ENCODE measurements at regions not wholly inside any gene's neighbourhood (a gene's known extent, or its start where the extent isn't known, plus 50 kb on each side); places are given as distances from the start of the nearest gene placed in this dataset.
"Not testable (repeated sequence)": the region's sequence is repeated elsewhere in the genome, so short reads cannot be mapped to it uniquely, and the experiment has no call there.

- DNase-seq (ENCODE audit: low read depth in 1 of 2, low spot score in 1 of 2); in situ Hi-C loops (cut with HindIII; ENCODE audit: low pct_unique_long_range_greater_than_20kb, low sequenced_read_pairs): not testable (repeated sequence)
Observed at GRCh38 chr1:146670832-146671566, 267.1 kb upstream of the NBPF12 start.

DNA sequence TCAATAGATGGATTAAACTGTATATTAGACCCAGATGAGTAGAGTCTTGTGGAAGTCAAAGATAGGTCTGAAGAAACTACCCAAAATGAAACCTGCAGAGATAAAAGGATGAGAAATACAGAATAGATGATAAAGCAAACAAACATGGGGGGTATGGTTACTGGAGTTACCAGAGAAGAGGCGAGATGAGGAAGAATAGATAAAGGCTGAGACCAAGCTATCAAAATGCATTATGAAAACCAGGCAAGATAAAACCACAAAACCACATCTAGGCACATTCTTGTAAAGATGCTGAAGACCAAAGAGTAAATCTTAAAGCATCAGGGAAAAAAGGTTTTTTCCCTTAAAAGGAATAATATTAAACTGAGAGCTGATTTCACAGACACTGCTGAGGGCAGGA is 271.8 kb upstream of the NBPF12 start:
- DNase-seq (ENCODE audit: low read depth in 1 of 2, low spot score in 1 of 2); in situ Hi-C loops (cut with HindIII; ENCODE audit: low pct_unique_long_range_greater_than_20kb, low sequenced_read_pairs): not testable (repeated sequence)

DNA sequence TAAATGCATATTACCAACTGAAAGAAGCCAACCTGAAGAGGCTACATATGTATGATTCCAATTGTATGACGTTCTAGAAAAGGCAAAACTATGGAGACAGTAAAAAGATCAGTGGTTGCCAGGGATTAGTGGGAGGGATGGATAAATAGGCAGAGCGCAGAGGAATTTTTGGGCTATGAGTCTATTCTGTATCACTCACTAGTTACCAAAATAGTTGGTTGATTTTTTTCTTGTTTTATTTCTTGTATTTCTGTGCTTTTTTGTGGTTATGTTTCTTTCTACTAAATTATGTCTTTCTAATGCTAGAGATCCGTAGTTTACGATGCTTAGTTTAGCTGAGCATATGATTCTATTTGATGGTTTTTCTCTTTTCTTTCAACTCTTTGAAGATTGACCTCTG is 277.9 kb upstream of the NBPF12 start:
- DNase-seq (ENCODE audit: low read depth in 1 of 2, low spot score in 1 of 2); in situ Hi-C loops (cut with HindIII; ENCODE audit: low pct_unique_long_range_greater_than_20kb, low sequenced_read_pairs): not testable (repeated sequence)

- in situ Hi-C loops (cut with HindIII; ENCODE audit: low pct_unique_long_range_greater_than_20kb, low sequenced_read_pairs); DNase-seq (ENCODE audit: low read depth in 1 of 2, low spot score in 1 of 2): not testable (repeated sequence)
Observed at GRCh38 chr1:146656356-146657060, 281.6 kb upstream of the NBPF12 start.

- DNase-seq (ENCODE audit: low read depth in 1 of 2, low spot score in 1 of 2); in situ Hi-C loops (cut with HindIII; ENCODE audit: low pct_unique_long_range_greater_than_20kb, low sequenced_read_pairs): not testable (repeated sequence)
Observed at GRCh38 chr1:146654763-146655162, 283.4 kb upstream of the NBPF12 start.

DNA sequence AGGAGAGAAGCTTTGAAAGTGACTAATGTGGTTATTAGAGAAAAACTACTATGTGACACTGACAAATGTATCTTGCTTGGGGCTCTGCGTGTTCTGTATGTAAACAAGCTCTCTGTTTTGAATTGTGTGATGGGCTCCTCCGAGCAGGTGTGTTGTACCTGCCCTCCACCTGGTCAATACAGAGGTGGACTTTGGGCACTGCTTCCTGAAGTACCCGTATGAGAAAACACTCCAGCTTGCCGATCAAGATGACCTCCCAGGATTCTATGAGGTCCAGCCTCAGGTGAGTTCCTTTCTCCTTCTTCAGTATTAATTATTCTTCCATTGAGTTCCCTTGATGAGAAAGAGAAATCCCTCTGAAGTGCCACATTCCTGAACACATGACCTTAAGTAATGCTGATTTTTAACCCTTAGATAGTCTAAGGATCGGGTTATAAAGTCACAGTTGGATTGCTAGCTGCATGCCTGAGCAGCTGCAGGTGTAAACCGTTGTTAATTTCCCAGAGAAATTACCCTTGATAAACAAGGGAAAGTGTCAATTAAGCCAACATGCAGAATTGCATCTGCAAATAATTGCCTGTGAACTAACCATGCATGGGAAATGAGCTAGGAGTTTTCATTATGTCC is 292.0 kb upstream of the NBPF12 start:
- DNase-seq (ENCODE audit: low read depth in 1 of 2, low spot score in 1 of 2); in situ Hi-C loops (cut with HindIII; ENCODE audit: low pct_unique_long_range_greater_than_20kb, low sequenced_read_pairs): not testable (repeated sequence)

- in situ Hi-C loops (cut with HindIII; ENCODE audit: low pct_unique_long_range_greater_than_20kb, low sequenced_read_pairs); DNase-seq (ENCODE audit: low read depth in 1 of 2, low spot score in 1 of 2): not testable (repeated sequence)
Observed at GRCh38 chr1:146641534-146641933, 296.6 kb upstream of the NBPF12 start.

DNA sequence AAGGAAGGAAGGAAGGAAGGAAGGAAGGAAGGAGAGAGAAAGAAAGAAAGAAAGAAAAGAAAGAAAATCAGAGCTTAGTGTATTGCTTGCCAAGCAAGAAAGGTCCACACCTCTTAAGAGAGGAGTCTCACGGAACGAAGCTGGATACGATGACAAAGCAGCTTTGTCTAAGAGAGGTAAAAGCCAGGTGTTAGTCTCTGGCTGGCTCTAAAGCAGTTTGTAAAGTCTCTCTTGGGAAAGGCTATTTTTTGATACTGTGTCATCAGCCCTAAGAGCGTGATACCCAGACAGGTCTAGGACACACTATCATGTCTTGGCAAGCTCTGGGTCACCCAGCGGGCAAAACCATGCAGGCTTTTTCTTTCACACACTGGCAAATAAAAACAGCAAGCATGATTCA is 297.5 kb upstream of the NBPF12 start:
- in situ Hi-C loops (cut with HindIII; ENCODE audit: low pct_unique_long_range_greater_than_20kb, low sequenced_read_pairs); DNase-seq (ENCODE audit: low read depth in 1 of 2, low spot score in 1 of 2): not testable (repeated sequence)

DNA sequence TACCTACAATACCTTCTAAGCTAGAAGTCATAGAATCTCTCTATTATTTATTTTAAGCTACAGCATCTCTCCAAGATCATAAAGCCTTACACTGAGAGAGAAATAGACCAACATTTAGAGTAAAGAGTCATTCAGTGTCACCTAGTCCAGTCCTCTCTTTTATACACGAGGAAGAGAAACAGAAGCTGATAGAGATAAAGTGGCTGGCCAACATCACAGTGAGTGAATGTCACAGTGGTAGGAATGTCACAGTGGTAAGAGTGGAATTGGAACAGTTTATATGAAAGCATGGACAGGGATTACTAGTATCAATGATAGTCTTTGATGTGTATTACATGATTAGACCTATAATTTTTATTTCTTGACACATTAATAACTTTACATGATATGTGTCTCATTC is 307.8 kb upstream of the NBPF12 start:
- DNase-seq (ENCODE audit: low read depth in 1 of 2, low spot score in 1 of 2); in situ Hi-C loops (cut with HindIII; ENCODE audit: low pct_unique_long_range_greater_than_20kb, low sequenced_read_pairs): not testable (repeated sequence)

DNA sequence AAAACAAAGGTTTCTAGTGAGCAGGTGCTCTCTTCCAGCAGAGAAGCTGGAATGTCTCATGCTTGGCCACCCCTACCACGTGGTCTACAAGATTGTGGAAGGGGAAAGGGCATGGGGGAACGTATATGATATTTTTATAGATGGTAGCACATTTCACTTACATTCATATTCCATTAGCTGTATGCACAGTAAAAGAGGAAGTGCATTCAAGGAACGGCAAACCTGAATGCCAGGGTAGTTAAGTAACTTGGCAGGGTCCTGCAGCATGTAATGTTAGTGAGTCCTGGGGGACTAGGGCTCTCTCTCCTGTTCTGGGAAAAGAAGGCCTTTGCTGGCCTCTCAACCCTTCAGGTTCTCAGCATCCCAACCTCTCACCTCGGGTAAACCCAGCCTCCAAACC is 319.5 kb upstream of the NBPF12 start:
- in situ Hi-C loops (cut with HindIII; ENCODE audit: low pct_unique_long_range_greater_than_20kb, low sequenced_read_pairs); DNase-seq (ENCODE audit: low read depth in 1 of 2, low spot score in 1 of 2): not testable (repeated sequence)

- in situ Hi-C loops (cut with HindIII; ENCODE audit: low pct_unique_long_range_greater_than_20kb, low sequenced_read_pairs); DNase-seq (ENCODE audit: low read depth in 1 of 2, low spot score in 1 of 2): not testable (repeated sequence)
Observed at GRCh38 chr1:146604681-146605080, 333.4 kb upstream of the NBPF12 start.

DNA sequence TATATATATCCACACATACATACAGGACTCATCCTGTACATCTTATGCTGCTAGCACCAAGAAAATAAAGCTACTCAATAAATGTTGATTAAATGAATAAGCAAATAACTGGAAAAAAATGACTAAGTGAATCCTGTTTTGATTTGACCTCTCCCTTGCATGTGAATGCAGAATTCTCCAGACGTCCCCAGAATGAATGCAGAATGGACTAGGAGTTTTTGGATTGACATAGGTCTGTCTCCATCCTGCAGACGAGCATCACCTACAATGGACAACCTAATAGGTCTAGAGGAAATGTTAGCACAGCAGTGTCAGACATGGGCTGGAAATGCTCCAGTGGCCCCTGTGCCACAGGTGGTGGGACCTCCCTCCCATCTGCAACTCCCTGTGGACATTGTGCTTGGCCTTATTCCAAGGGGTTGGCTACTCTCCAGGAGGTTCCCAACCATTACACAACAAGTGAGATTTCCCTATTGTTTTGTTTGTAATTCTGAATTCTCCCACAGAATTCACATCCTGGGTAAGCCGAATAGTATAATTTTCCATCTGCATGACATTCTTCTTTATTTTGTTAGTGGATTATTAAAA is 337.3 kb upstream of the NBPF12 start:
- DNase-seq (ENCODE audit: low read depth in 1 of 2, low spot score in 1 of 2); in situ Hi-C loops (cut with HindIII; ENCODE audit: low pct_unique_long_range_greater_than_20kb, low sequenced_read_pairs): not testable (repeated sequence)

DNA sequence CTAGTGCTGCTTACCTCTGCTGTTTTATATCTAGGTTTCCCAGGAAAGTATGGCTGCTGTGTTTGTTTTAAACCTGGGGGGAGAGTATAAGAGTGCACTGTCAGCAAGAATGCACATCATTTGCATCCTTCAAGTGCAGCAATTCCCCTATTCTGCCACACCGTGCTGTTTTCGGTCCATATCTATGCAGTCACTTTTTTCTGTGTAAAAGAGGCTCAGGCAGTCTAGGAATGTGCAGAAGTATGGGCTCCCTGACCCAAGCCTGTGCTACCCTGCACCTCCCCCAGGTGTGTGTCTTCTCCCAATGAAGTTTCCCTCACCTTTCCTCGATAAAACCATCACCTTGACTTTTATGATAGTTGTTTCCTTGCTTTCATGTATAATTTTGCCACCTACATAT is 338.2 kb upstream of the NBPF12 start:
- in situ Hi-C loops (cut with HindIII; ENCODE audit: low pct_unique_long_range_greater_than_20kb, low sequenced_read_pairs); DNase-seq (ENCODE audit: low read depth in 1 of 2, low spot score in 1 of 2): not testable (repeated sequence)

- in situ Hi-C loops (cut with HindIII; ENCODE audit: low pct_unique_long_range_greater_than_20kb, low sequenced_read_pairs); DNase-seq (ENCODE audit: low read depth in 1 of 2, low spot score in 1 of 2): not testable (repeated sequence)
Observed at GRCh38 chr1:146581229-146581628, 352.4 kb upstream of the NOTCH2NLA start.

DNA sequence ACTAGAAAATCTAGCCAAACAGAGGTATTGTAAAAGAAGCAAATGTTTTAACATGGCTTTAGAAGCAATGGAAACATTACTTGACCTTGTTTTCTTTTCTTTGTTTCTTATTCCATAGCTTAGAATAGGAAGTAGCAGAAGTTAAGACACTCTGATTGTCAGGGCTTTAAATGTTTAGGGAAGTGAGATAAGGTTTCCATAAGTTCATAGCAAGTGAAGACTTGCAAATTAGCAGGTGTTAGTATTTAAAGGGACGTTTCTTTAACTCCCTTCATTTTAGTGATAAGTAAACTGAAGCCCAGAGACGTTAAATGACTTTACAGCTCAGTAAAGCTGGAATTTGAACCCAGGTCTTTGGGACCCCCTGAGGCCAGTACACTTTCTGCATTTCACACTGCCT is 338.7 kb upstream of the NOTCH2NLA start:
- in situ Hi-C loops (cut with HindIII; ENCODE audit: low pct_unique_long_range_greater_than_20kb, low sequenced_read_pairs); DNase-seq (ENCODE audit: low read depth in 1 of 2, low spot score in 1 of 2): not testable (repeated sequence)

GRCh38 chr1:146558032-146558431 is 329.2 kb upstream of the NOTCH2NLA start:
- in situ Hi-C loops (cut with HindIII; ENCODE audit: low pct_unique_long_range_greater_than_20kb, low sequenced_read_pairs); DNase-seq (ENCODE audit: low read depth in 1 of 2, low spot score in 1 of 2): not testable (repeated sequence)

GRCh38 chr1:146556405-146556804 is 327.6 kb upstream of the NOTCH2NLA start:
- in situ Hi-C loops (cut with HindIII; ENCODE audit: low pct_unique_long_range_greater_than_20kb, low sequenced_read_pairs); DNase-seq (ENCODE audit: low read depth in 1 of 2, low spot score in 1 of 2): not testable (repeated sequence)

DNA sequence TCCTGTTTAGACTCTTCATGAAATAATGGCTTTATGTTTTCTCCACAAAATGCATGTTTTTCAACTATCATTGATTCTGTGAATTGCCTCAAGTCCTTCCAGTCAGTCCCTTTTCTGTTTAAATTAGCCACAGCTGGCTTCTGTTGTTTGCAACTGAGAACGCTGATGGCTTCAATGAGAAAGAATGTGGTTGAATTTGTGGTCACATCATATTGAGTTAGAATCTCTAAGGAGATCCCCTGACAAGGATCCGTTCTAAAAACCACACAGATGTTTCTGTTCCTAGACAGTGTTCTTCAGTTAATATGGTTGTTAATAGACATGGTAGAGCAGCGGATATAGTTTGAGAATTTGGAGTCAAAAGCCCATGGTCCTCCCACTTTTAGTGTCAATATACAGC is 323.6 kb upstream of the NOTCH2NLA start:
- DNase-seq (ENCODE audit: low read depth in 1 of 2, low spot score in 1 of 2); in situ Hi-C loops (cut with HindIII; ENCODE audit: low pct_unique_long_range_greater_than_20kb, low sequenced_read_pairs): not testable (repeated sequence)

All from T47D (cell line).